22Rv1 (cell line): ENCODE measurements at regions not wholly inside any gene's neighbourhood (a gene's known extent, or its start where the extent isn't known, plus 50 kb on each side); places are given as distances from the start of the nearest gene placed in this dataset.

Source experiments
- ZFX ChIP-seq: fragments of 450-650 bp; IDR thresholded peaks from 2 replicates; pipeline ENCODE4 v1.6.1; 2017; ENCODE audit warnings: antibody characterized with exemption, borderline replicate concordance
- TF ChIP-seq, protein P1 (sequence below): fragments of 450-650 bp; IDR thresholded peaks from 2 replicates; pipeline ENCODE4 v1.5.1; 2017; ENCODE audit warnings: mild to moderate bottlenecking

DNA sequence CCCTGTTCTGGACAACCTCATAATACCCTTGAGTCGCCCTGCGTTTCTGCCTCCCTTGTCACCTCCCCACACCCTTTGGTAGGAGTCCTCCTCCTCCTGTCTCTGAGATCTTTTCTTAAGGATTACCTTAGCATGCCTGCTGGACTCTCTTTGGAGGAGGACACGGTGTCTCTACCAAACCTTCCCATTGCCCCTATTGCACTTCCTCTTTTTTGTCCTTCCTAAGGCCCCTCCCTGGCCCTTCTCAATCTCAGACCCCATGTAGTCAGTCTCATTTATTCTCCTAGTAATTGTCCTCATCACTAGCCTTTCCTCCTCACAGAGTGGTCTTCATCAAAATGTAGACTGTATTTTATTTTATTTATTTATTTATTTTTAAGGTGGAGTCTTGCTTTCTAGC, 335.0 kb upstream of the SFRP2 start:
- TF ChIP-seq, protein P1, sequence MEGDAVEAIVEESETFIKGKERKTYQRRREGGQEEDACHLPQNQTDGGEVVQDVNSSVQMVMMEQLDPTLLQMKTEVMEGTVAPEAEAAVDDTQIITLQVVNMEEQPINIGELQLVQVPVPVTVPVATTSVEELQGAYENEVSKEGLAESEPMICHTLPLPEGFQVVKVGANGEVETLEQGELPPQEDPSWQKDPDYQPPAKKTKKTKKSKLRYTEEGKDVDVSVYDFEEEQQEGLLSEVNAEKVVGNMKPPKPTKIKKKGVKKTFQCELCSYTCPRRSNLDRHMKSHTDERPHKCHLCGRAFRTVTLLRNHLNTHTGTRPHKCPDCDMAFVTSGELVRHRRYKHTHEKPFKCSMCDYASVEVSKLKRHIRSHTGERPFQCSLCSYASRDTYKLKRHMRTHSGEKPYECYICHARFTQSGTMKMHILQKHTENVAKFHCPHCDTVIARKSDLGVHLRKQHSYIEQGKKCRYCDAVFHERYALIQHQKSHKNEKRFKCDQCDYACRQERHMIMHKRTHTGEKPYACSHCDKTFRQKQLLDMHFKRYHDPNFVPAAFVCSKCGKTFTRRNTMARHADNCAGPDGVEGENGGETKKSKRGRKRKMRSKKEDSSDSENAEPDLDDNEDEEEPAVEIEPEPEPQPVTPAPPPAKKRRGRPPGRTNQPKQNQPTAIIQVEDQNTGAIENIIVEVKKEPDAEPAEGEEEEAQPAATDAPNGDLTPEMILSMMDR, result no peak
- no peak for TF ChIP-seq ZFX
